UCSD-AML1 (cell line): ENCODE measurements at regions not wholly inside any gene's neighbourhood (a gene's known extent, or its start where the extent isn't known, plus 50 kb on each side); places are given as distances from the start of the nearest gene placed in this dataset.
"Not testable (repeated sequence)": the region's sequence is repeated elsewhere in the genome, so short reads cannot be mapped to it uniquely, and the experiment has no call there.

Experiments
- DNase-seq: peaks from one replicate; lab custom pipeline; 2025; ENCODE audit not compliant: unreplicated experiment; lab: John Stamatoyannopoulos, UW

GRCh38 chr1:195714248-195714647 is 894.0 kb downstream of the KCNT2 start:
- DNase-seq: no peak

DNA sequence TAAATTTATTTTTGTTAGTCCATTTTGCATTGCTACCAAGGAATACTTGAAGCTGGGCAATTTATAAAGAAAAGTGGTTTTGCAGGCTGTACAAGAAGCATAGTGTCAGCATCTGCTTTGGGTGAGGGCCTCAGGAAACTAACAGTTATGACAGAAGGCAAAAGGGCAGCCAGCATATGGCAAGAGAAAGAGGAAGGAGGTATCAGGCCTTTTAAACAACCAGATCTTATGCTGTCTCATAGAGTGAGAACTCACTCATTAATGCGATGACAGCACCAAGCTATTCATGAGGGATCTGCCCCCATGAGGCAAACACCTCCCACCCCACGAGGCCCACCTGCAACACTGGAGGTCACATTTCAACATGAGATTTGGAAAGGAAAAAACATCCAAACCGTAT is 898.4 kb downstream of the KCNT2 start:
- DNase-seq: no peak

DNA sequence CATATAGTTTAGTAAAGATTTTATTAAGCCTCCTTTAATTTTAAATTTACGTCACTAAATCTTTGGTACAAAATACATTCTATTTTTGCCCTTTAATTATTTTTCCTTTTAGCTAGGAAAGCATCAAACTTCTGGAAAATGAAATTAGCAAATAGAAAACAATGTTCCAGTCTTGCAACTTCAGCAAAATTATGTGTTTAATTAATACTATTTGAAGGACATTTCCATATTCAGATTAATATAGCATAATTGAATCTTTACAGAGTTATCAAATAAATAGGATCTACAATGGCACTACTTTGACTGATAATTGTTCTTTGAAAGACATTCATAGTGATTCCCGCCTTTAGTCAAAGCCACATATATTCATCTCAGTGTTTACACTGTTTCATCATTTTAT is 904.2 kb downstream of the KCNT2 start:
- DNase-seq: no peak

- no peak for DNase-seq
These were observed 907.1 kb downstream of the KCNT2 start for GRCh38 chr1:195701149-195701548.

DNA sequence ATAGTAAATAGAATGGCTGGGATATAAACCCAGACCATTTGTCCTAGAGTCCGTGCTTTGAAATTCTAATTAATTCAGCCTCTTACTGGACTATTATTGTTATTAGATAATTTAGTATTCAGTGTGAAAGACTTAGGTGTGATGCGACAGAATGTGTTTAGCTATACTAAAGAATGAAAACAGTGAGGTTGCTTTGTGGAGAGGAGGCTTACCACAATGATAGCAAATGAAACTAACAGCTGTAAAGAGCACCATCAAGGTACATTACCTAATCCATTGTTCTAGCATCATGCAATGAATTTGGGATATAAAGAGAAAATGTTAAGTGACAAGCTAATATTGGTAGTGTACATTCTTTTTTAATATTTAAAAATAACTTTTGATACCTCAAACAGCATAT is 911.1 kb downstream of the KCNT2 start:
- DNase-seq: no peak

GRCh38 chr1:195686764-195687163 is 921.5 kb downstream of the KCNT2 start:
- DNase-seq: no peak

- DNase-seq: no peak
These were observed 943.6 kb downstream of the KCNT2 start for GRCh38 chr1:195664628-195665027.

GRCh38 chr1:195663549-195664280 is 944.5 kb downstream of the KCNT2 start:
- DNase-seq: no peak

GRCh38 chr1:195656780-195657179 is 951.5 kb downstream of the KCNT2 start:
- DNase-seq: no peak

DNA sequence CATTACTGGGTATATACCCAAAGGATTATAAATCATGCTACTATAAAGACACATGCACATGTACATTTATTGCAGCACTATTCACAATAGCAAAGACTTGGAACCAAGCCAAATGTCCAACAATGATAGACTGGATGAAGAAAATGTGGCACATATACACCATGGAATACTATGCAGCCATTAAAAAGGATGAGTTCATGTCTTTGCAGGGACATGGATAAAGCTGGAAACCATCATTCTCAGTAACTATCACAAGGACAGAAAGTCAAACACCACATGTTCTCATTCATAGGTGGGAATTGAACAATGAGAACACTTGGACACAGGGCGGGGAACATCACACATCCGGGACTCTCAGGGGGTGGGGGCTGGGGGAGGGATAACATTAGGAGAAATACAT is 959.4 kb downstream of the KCNT2 start:
- DNase-seq: not testable (repeated sequence)

DNA sequence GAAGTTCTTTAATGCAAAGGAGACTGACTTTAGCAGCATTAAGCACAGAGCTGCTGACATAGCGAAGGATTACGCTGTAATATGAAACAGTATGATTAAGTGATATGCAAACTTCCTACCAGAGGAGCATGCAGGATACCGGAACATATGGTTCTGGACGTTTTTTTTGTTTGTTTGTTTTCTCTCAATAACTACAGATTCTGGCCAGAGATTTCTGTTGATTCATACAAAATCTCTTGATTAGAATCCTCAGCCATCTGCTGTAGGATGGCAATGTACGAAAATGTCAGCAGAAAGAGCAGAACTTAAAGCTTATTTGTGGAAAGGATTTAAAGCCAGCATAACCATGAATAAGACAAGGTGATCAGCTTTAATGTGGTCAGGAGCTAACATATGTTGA is 970.7 kb downstream of the KCNT2 start:
- no peak for DNase-seq

GRCh38 chr1:195618287-195618686 is 990.0 kb downstream of the KCNT2 start:
- DNase-seq: no peak

- DNase-seq: no peak
These were observed 991.1 kb downstream of the KCNT2 start for GRCh38 chr1:195617106-195617505.

DNA sequence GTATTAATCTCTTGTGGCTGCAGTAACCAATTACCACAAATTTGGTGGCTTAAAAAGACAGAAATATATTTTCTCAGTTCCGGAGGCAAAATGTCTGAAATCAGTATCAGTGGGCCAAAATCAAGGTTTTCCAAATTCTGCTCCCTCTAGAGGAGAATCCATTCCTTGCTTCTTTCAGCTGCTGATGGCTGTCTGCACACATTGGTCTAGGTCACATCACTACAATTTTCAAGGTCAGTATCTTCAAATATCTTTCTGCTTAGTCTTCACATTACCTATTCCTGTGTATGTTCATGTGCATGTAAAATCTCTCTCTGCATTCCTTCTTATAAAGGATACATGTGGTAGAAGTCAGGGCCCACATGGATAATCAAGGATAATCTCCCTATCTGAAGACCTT is 999.4 kb downstream of the KCNT2 start:
- no peak for DNase-seq

GRCh38 chr1:195606483-195606882 is 1001.8 kb downstream of the KCNT2 start:
- DNase-seq: no peak

DNA sequence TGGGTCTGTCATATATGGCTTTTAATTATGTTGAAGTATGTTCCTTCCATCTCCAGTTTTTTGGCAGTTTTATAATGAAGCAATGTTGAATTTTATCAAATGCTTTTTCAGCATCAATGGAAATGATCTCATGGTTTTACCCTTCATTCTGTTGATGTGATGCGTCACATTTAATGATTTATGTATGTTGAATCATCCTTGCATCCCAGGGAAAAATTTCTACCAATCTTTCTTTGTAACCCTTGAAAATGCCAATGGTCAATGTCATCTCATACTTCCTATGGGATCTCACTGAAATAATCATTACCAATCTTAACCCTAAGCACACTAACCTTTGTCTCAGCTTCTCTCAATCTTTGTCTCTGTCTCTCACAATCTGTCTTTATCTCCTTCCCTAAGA is 1004.0 kb downstream of the KCNT2 start:
- no peak for DNase-seq

DNA sequence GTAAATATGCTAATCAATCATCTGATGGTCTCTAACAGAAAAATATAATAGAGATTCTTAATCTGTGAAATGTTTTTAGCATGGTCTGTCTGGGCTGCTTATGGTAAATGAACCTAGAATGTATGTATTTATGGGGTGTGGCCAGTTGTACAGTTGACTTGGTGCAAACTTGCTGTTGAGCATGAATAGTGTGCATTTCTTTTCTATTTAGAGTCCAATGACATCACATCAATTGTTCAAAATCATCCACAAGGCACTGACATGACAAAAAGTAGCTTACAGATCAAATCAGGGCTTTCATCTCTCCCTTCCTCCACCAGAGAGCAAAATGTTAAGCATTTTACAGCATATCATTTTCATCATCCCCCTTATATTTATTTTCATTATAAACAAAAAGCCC is 1010.3 kb downstream of the KCNT2 start:
- no peak for DNase-seq

- no peak for DNase-seq
These were observed 1013.5 kb downstream of the KCNT2 start for GRCh38 chr1:195594773-195595172.

DNA sequence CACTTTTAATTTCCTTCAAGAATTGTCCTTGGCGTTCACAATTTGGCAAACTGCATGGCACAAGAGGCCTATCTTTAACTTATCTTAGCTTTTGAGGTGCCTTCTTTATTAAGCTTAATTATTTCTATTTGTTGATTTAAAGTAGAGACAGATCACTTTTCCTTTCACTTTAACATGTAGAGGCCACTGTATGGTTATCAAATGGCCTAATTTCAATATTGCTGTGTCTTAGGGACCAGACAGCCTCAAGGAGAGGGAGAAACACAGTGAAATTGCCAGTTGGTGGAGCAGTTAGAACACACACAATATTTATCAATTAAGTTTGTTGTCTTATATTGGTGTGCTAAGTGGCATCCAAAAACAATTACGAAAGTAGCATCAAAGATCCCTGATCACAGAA is 1013.9 kb downstream of the KCNT2 start:
- no peak for DNase-seq

DNA sequence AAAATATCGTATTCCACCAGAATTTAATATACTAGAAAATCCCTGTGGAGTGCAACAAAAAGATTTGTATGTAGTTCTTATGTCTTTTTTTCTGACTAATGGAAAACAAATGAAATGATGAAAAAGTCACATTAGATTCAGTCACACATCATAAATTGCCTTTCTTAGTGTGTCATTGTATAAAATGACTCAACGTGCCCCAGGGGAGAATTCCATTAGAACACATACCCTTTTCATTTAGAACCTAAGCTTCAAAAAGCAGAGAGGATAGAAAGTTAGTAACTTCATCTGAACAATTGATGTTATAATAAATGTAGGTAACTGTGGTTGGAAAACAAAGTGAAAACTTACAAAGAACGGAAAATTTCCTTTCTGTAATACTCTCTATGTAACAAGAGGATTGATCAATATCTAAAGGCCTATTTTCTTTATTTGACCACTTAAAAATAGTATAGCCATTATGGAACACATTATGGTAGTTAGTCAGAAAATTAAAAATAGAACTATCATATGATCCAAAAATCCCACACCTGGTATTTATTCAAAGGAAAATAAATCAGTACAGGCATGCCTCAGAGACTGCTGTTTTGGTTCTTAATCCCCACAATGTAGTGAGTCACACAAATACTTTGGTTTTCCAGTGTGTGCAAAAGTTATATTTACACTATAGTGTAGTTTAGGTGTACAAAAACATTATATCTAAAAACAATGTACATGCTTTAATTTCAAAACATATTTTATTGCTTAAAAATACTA is 1016.1 kb downstream of the KCNT2 start:
- DNase-seq: no peak

- DNase-seq: no peak
These were observed 1017.6 kb downstream of the KCNT2 start for GRCh38 chr1:195590649-195591048.

DNA sequence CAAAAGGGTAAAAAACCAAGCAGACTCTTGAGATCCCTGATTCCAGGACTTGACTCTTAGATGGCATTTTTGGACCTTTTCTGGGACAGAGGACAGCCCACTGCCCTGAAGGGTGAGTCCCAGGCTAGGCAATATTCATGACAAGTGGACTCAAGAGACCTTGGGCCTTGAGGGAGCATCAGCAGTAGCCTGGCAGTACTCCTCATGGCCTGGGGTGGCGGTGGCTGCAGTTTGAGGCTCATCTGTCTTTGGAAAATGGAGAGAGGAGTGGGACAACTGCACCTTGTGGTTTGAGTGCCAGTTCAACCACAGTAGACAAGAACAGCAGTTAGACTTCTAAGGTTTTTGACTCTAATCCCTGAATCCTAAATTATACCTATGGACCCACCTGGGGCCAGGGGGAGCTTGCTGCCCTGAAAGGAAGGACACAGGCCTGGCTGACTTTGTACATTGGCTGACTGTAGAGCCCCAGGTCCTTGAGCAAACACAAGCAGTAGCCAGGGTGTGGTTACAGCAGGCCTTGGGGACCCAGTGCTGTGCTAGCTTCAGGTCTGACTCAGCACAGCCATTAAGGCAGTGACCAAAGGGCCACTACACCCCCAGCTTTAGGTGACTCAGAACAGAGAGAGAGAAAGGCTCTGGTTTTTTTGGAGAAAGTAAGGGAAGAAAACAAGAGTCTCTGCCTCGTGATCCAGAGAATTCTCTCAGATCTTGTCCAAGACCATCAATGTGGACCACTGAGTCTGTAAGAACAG is 1023.2 kb downstream of the KCNT2 start:
- peak; percentile 2 for DNase-seq
